Astrocyte (in vitro differentiated cells and primary cell): ENCODE measurements at regions not wholly inside any gene's neighbourhood (a gene's known extent, or its start where the extent isn't known, plus 50 kb on each side); places are given as distances from the start of the nearest gene placed in this dataset.

Source experiments
- DNase-seq: peaks from one replicate; pipeline ENCODE4 v3.0.0-alpha.2; 2010; ENCODE audit warnings: low read depth
- FAIRE-seq: peaks from 2 replicates; lab custom pipeline; 2011; peaks lifted over from hg19 to GRCh38; lab: Jason Lieb, UNC
- H2AFZ ChIP-seq: 2 replicates; pipeline ENCODE4 v1.6.0; 2012; ENCODE audit warnings: low read depth, low read length, inconsistent platforms
- H3K27ac ChIP-seq: 2 replicates; pipeline ENCODE4 v1.5.1; 2011; ENCODE audit warnings: low read depth, low read length, inconsistent platforms
- H3K27me3 ChIP-seq: 2 replicates; pipeline ENCODE4 v1.6.0; 2011; ENCODE audit warnings: low read length, inconsistent platforms; ENCODE audit not compliant: insufficient read depth
- H3K36me3 ChIP-seq: 2 replicates; pipeline ENCODE4 v1.5.1; 2011; ENCODE audit warnings: low read length, inconsistent platforms; ENCODE audit not compliant: insufficient read depth
- H3K4me1 ChIP-seq: 2 replicates; pipeline ENCODE4 v1.5.1; 2011; ENCODE audit warnings: low read length, inconsistent platforms; ENCODE audit not compliant: insufficient read depth
- H3K4me2 ChIP-seq: 2 replicates; pipeline ENCODE4 v1.6.0; 2012; ENCODE audit warnings: low read length, inconsistent platforms
- H3K4me3 ChIP-seq: 2 replicates; pipeline ENCODE4 v1.5.1; 2011; ENCODE audit warnings: low read depth, mild to moderate bottlenecking, low read length, inconsistent platforms; ENCODE audit not compliant: insufficient read depth
- H3K79me2 ChIP-seq: 2 replicates; pipeline ENCODE4 v1.6.0; 2012; ENCODE audit warnings: mild to moderate bottlenecking, low read length, inconsistent platforms; ENCODE audit not compliant: insufficient read depth
- H3K9ac ChIP-seq: 2 replicates; pipeline ENCODE4 v1.6.0; 2012; ENCODE audit warnings: mild to moderate bottlenecking, low read length, inconsistent platforms
- H3K9me3 ChIP-seq: 2 replicates; pipeline ENCODE4 v1.5.1; 2012; ENCODE audit warnings: low read depth, mild to moderate bottlenecking, low read length, inconsistent platforms; ENCODE audit not compliant: insufficient read depth
- H4K20me1 ChIP-seq: 2 replicates; pipeline ENCODE4 v1.6.0; 2012; ENCODE audit warnings: low read length, inconsistent platforms; ENCODE audit not compliant: insufficient read depth
- H3K27ac Mint-ChIP-seq: one replicate; pipeline ENCODE4 v1.8.0; 2021; ENCODE audit warnings: mild to moderate bottlenecking, mixed read lengths; ENCODE audit not compliant: unreplicated experiment
- H3K27me3 Mint-ChIP-seq: one replicate; pipeline ENCODE4 v1.8.0; 2021; ENCODE audit warnings: low read depth, mixed read lengths; ENCODE audit not compliant: unreplicated experiment
- H3K36me3 Mint-ChIP-seq: one replicate; pipeline ENCODE4 v1.8.0; 2021; ENCODE audit warnings: low read depth, mixed read lengths; ENCODE audit not compliant: unreplicated experiment
- H3K4me1 Mint-ChIP-seq: one replicate; pipeline ENCODE4 v1.8.0; 2021; ENCODE audit warnings: low read depth, mixed read lengths; ENCODE audit not compliant: unreplicated experiment
- H3K4me3 Mint-ChIP-seq: one replicate; pipeline ENCODE4 v1.8.0; 2021; ENCODE audit warnings: mild to moderate bottlenecking, moderate library complexity, mixed read lengths; ENCODE audit not compliant: unreplicated experiment
- H3K9me3 Mint-ChIP-seq: one replicate; pipeline ENCODE4 v1.8.0; 2021; ENCODE audit warnings: mild to moderate bottlenecking, mixed read lengths; ENCODE audit not compliant: unreplicated experiment
- EZH2 ChIP-seq: IDR thresholded peaks from 2 replicates; pipeline ENCODE4 v1.6.1; 2012; ENCODE audit warnings: mild to moderate bottlenecking, low read length, inconsistent platforms; ENCODE audit not compliant: insufficient read depth
- TF ChIP-seq, protein P1 (sequence below): IDR thresholded peaks from 2 replicates; pipeline ENCODE4 v1.5.1; 2011; ENCODE audit warnings: low read depth, mild to moderate bottlenecking, inconsistent platforms, low read length, moderate library complexity; ENCODE audit not compliant: insufficient read depth

DNA sequence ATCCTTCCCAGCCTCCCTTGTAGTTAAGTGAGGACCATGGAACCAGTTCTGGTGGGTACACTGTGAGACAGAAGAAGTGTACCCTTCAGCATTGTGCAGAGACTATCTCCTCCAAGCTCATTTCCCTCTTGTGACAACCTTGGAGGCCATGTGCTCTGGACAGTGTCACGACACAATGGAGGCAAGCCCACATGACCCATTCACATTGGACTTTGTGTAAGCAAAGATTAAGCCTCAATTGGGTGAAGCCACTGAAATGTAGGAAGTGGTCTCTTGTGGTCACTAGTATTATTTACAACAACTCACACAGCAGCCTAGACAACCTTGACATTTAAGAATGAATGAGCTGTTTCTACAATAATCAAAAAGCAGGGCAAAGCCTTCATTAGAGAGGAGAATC, 124.2 kb downstream of the INHBA start:
- DNase-seq (peak; percentile 29), FAIRE-seq (no peak)
- Histone ChIP-seq H4K20me1 (no peaks in the 10 kb centered on the region), H3K9me3 (no peaks in the 10 kb centered on the region), H2AFZ (no peak overlapping the region), H3K9ac (no peak overlapping the region), H3K4me1 (peaks cover 21% of the 10 kb centered on the region), H3K79me2 (no peaks in the 10 kb centered on the region), H3K4me2 (no peak overlapping the region), H3K27ac (peak overlapping the region; percentile 93), H3K27me3 (no peaks in the 10 kb centered on the region), H3K36me3 (no peaks in the 10 kb centered on the region), H3K4me3 (no peak overlapping the region)
- Mint-ChIP-seq H3K36me3 (no peaks in the 10 kb centered on the region), H3K9me3 (peaks cover 2% of the 10 kb centered on the region), H3K27ac (peak overlapping the region; percentile 97), H3K27me3 (no peaks in the 10 kb centered on the region), H3K4me3 (no peak overlapping the region), H3K4me1 (peaks cover 43% of the 10 kb centered on the region)
- TF ChIP-seq, protein P1, sequence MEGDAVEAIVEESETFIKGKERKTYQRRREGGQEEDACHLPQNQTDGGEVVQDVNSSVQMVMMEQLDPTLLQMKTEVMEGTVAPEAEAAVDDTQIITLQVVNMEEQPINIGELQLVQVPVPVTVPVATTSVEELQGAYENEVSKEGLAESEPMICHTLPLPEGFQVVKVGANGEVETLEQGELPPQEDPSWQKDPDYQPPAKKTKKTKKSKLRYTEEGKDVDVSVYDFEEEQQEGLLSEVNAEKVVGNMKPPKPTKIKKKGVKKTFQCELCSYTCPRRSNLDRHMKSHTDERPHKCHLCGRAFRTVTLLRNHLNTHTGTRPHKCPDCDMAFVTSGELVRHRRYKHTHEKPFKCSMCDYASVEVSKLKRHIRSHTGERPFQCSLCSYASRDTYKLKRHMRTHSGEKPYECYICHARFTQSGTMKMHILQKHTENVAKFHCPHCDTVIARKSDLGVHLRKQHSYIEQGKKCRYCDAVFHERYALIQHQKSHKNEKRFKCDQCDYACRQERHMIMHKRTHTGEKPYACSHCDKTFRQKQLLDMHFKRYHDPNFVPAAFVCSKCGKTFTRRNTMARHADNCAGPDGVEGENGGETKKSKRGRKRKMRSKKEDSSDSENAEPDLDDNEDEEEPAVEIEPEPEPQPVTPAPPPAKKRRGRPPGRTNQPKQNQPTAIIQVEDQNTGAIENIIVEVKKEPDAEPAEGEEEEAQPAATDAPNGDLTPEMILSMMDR = no peak
- TF ChIP-seq EZH2 = no peak

DNA sequence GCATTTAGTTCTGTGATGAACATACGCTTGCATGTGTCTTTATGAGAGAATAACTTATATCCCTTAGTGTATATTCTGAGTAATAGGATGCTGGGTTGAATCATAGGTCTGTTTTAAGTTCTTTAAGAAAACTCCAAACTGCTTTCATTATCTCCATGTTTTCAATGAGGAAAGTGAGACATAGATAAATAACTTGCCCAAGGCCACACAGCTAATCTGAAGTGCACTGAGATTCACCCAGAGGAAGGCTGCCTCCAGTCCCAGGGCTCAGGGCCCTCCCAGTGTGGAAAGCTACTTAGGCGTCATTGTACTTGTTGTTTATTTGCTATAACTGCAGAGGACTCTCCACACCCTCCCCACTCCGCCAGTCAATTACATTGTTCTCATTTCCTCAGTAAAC, 126.7 kb downstream of the INHBA start:
- no peak overlapping the region for H2AFZ ChIP-seq
- no peaks in the 10 kb centered on the region for H4K20me1 ChIP-seq
- peak overlapping the region; percentile 42 for H3K27ac ChIP-seq
- no peaks in the 10 kb centered on the region for H3K79me2 ChIP-seq
- Mint-ChIP-seq H3K4me3 (no peak overlapping the region), H3K36me3 (no peaks in the 10 kb centered on the region), H3K9me3 (peaks cover 2% of the 10 kb centered on the region), H3K4me1 (peaks cover 40% of the 10 kb centered on the region), H3K27me3 (no peaks in the 10 kb centered on the region), H3K27ac (peak overlapping the region; percentile 78)
- DNase-seq (no peak), FAIRE-seq (no peak)
- no peak overlapping the region for H3K9ac ChIP-seq
- peaks cover 25% of the 10 kb centered on the region for H3K4me1 ChIP-seq
- H3K27me3 ChIP-seq = no peaks in the 10 kb centered on the region
- no peak overlapping the region for H3K4me3 ChIP-seq
- TF ChIP-seq EZH2 = no peak
- TF ChIP-seq, protein P1 = no peak
- H3K4me2 ChIP-seq = no peak overlapping the region
- H3K9me3 ChIP-seq = no peaks in the 10 kb centered on the region
- no peaks in the 10 kb centered on the region for H3K36me3 ChIP-seq

DNA sequence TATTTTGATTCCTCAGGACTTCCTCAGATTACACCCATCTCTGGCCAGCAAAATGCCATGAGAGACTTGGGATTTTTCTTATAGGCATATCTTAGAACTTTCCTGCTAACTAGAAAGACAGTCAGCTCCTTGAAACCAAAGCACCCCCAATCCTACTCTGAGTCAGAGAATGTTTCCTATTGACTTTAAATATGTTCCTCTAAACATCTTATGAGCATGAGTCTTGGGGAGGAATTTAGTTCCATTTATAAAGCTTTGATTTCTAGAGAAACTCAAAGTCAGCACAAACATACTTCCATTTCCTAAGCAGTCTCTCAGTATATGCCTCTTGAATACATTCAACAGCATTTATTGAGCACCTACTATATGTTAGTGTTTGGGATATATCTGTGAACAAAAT, 128.5 kb downstream of the INHBA start:
- FAIRE-seq (peak; percentile 50), DNase-seq (peak; percentile 44)
- H3K4me2 ChIP-seq = peak overlapping the region; percentile 18
- peak overlapping the region; percentile 67 for H3K27ac Mint-ChIP-seq
- H3K4me1 Mint-ChIP-seq = peaks cover 32% of the 10 kb centered on the region
- H3K79me2 ChIP-seq = no peaks in the 10 kb centered on the region
- H3K9me3 Mint-ChIP-seq = peaks cover 2% of the 10 kb centered on the region
- no peak overlapping the region for H3K4me3 Mint-ChIP-seq
- no peak for TF ChIP-seq EZH2
- TF ChIP-seq, protein P1 = no peak
- H2AFZ ChIP-seq = no peak overlapping the region
- H3K36me3 Mint-ChIP-seq = no peaks in the 10 kb centered on the region
- peak overlapping the region; percentile 1 for H3K9ac ChIP-seq
- no peaks in the 10 kb centered on the region for H3K27me3 Mint-ChIP-seq
- H3K9me3 ChIP-seq = no peaks in the 10 kb centered on the region
- H3K27me3 ChIP-seq = no peaks in the 10 kb centered on the region
- H3K4me1 ChIP-seq = peaks cover 15% of the 10 kb centered on the region
- H4K20me1 ChIP-seq = no peaks in the 10 kb centered on the region
- H3K27ac ChIP-seq = peak overlapping the region; percentile 30
- no peak overlapping the region for H3K4me3 ChIP-seq
- H3K36me3 ChIP-seq = no peaks in the 10 kb centered on the region
